ENCODE measurements at regions not wholly inside any gene's neighbourhood (a gene's known extent, or its start where the extent isn't known, plus 50 kb on each side); places are given as distances from the start of the nearest gene placed in this dataset.

DNA sequence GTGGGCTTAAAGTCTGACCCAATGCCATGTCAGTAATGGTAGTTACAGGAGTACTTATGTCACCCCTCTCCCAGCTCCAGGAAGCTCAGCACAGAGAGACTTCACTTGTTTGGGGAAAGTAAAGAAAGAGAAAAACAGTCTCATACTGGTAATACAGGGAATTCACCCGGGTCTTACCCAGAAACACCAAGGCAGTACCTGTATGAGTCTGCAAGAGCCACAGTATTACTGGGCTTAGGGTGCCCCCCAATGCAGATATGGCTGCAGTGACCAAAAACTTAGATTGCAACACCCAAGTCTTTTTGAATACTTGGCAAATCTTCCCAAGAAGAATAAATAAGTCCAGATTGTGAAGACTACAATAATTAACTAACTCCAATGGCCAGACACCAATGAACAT is 622.1 kb downstream of the IGSF11 start:
- no peak for DNase-seq (ENCODE audit: low read depth in 1 of 2, low spot score in 2 of 2)
- TF ChIP-seq FOSL1 (IDR thresholded peaks at IDR 0.05; ENCODE audit: insufficient read depth, low read depth, low read length) (no peak), RAD21 (IDR thresholded peaks at IDR 0.05 in 1 of 2, conservative IDR thresholded peaks at IDR 0.05 in 1 of 2; ENCODE audit: low read depth in 2 of 2, low read length in 2 of 2) (peak; percentile 26 to 34; a peak in 2 of 4 replicates), SP4 (IDR thresholded peaks at IDR 0.05; ENCODE audit: low read length) (no peak), POU5F1 (IDR thresholded peaks at IDR 0.05; ENCODE audit: low read depth, low read length) (no peak), SIRT6 (IDR thresholded peaks at IDR 0.05; ENCODE audit: low read length) (no peak)

More for the DNA sequence above, 622.1 kb downstream of the IGSF11 start:
- Histone ChIP-seq H3K18ac (ENCODE audit: extremely low read depth, low read length) (no peak overlapping the region), H3K27me3 (replicated peaks in 1 of 4; ENCODE audit: control insufficient read depth in 3 of 4, extremely low read depth in 1 of 4, insufficient read depth in 3 of 4, low read length in 3 of 4) (no peaks in the 10 kb centered on the region), H2BK15ac (ENCODE audit: low read length) (no peak overlapping the region), H4K5ac (ENCODE audit: insufficient read length, low read depth, low read length) (no peak overlapping the region), H4K8ac (ENCODE audit: extremely low read depth, insufficient read depth, low read length) (no peak overlapping the region), H3K4me1 (replicated peaks in 1 of 4; ENCODE audit: control insufficient read depth in 3 of 4, insufficient read depth in 4 of 4, low read length in 3 of 4) (no peaks in the 10 kb centered on the region), H3K79me1 (ENCODE audit: low read depth, low read length) (no peaks in the 10 kb centered on the region), H2BK5ac (ENCODE audit: low read depth, low read length) (no peak overlapping the region), H2AFZ (ENCODE audit: low read length) (0 out of 2 replicates have a peak overlapping the region, but pooled peaks have one; percentile 41), H3K27ac (ENCODE audit: low read depth, low read length) (no peak overlapping the region), H4K20me1 (replicated peaks in 1 of 2; ENCODE audit: control insufficient read depth in 1 of 2, insufficient read depth in 2 of 2, low read length in 2 of 2) (no peaks in the 10 kb centered on the region), H3K23ac (ENCODE audit: insufficient read length) (no peak overlapping the region), H3K4me3 (ENCODE audit: extremely low read depth in 1 of 4, insufficient read depth in 2 of 4, low read depth in 3 of 4, low read length in 4 of 4) (no peak overlapping the region), H3K9me3 (ENCODE audit: insufficient read depth in 2 of 2, low read depth in 1 of 2, low read length in 1 of 2) (no peaks in the 10 kb centered on the region), H2BK20ac (ENCODE audit: low read length) (no peak overlapping the region), H2BK120ac (replicated peaks; ENCODE audit: low read depth, low read length) (no peak overlapping the region), H3K14ac (ENCODE audit: insufficient read length) (no peak overlapping the region), H2AK5ac (ENCODE audit: low read depth, low read length) (no peak overlapping the region), H3K79me2 (ENCODE audit: control insufficient read depth in 1 of 2, insufficient read depth in 2 of 2, low read length in 2 of 2) (no peaks in the 10 kb centered on the region), H3K23me2 (ENCODE audit: low read depth, low read length) (no peaks in the 10 kb centered on the region), H3K4ac (replicated peaks; ENCODE audit: insufficient read length, low read depth, low read length) (no peak overlapping the region), H3K36me3 (ENCODE audit: control insufficient read depth in 2 of 4, insufficient read depth in 4 of 4, low read length in 3 of 4) (no peaks in the 10 kb centered on the region), H4K91ac (replicated peaks; ENCODE audit: insufficient read length, low read length) (no peak overlapping the region), H3K9ac (replicated peaks in 1 of 4; ENCODE audit: extremely low read depth in 1 of 4, low read depth in 3 of 4, low read length in 3 of 4) (no peak overlapping the region), H3K56ac (replicated peaks; ENCODE audit: insufficient read length, low read depth, low read length) (no peak overlapping the region), H2BK12ac (ENCODE audit: low read depth, low read length) (no peak overlapping the region), H3K4me2 (ENCODE audit: insufficient read depth in 1 of 2, low read depth in 2 of 2, low read length in 2 of 2) (no peak overlapping the region)
- ChIA-PET POLR2A (ENCODE audit: partially characterized antibody) (no interaction called here), CTCF (ENCODE audit: partially characterized antibody) (interaction anchor here (1.0 kb wide), 1 partner anchor 9 kb away, joined by 3 read pairs; no protein-coding TSS in a partner anchor)
- FAIRE-seq: no peak
- 88% methylated on average over 1 of the region's 1 CpG; no CpG with 5 or more reads in 1 of the 2 experiments for WGBS, 2 experiments (ENCODE audit: extremely low coverage in 1 of 2, insufficient coverage in 1 of 2, insufficient read length in 1 of 2, insufficient replicate concordance in 2 of 2, low coverage in 1 of 2, low lambda C conversion rate in 2 of 2, missing lambda C conversion rate in 1 of 2)
